ENCODE measurements at regions not wholly inside any gene's neighbourhood (a gene's known extent, or its start where the extent isn't known, plus 50 kb on each side); places are given as distances from the start of the nearest gene placed in this dataset.

GRCh38 chr21:19810779-19811178 lies 1187.4 kb upstream of the NCAM2 start:
- Histone ChIP-seq H3K27ac (replicated peaks in 1 of 4) (no peak overlapping the region), H3K9me3 (no peaks in the 10 kb centered on the region), H3K27me3 (no peaks in the 10 kb centered on the region), H3K36me3 (no peaks in the 10 kb centered on the region), H3K4me1 (no peaks in the 10 kb centered on the region), H3K4me3 (no peak overlapping the region)
- no peak for TF ChIP-seq POLR2AphosphoS5 (IDR thresholded peaks at IDR 0.05)
- TF ChIP-seq EP300 (IDR thresholded peaks at IDR 0.05), result no peak
- no peak for TF ChIP-seq POLR2A (IDR thresholded peaks at IDR 0.05; ENCODE audit: low read depth)
- TF ChIP-seq, protein P1, sequence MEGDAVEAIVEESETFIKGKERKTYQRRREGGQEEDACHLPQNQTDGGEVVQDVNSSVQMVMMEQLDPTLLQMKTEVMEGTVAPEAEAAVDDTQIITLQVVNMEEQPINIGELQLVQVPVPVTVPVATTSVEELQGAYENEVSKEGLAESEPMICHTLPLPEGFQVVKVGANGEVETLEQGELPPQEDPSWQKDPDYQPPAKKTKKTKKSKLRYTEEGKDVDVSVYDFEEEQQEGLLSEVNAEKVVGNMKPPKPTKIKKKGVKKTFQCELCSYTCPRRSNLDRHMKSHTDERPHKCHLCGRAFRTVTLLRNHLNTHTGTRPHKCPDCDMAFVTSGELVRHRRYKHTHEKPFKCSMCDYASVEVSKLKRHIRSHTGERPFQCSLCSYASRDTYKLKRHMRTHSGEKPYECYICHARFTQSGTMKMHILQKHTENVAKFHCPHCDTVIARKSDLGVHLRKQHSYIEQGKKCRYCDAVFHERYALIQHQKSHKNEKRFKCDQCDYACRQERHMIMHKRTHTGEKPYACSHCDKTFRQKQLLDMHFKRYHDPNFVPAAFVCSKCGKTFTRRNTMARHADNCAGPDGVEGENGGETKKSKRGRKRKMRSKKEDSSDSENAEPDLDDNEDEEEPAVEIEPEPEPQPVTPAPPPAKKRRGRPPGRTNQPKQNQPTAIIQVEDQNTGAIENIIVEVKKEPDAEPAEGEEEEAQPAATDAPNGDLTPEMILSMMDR (IDR thresholded peaks at IDR 0.05), result no peak
- DNase-seq (ENCODE audit: extremely low spot score), result no peak
- 60% methylated on average over 5 of the region's 5 CpGs for WGBS
- intact Hi-C loops (cut with DNase I), result no loop called here

DNA sequence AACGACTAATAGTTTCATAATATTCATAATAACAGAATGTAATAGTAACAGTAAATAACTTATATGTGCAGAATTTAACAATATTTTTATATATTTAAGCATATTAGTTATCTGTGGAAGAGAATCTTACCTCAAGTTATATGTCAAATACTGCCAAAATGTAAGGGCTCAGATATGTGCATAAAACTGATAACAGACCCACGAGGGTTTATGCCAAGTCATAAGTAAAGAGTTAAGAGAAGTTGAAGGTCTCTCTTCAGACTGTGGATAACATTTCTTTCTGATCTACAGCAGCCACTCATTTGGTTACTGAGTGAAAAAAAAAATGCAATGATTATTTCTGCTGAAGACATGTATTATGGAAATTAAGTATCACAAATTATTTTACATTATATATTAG lies 1167.8 kb upstream of the NCAM2 start:
- Histone ChIP-seq H3K4me3 (no peak overlapping the region), H3K27ac (replicated peaks in 1 of 4) (no peak overlapping the region), H3K9me3 (no peaks in the 10 kb centered on the region), H3K27me3 (no peaks in the 10 kb centered on the region), H3K4me1 (no peaks in the 10 kb centered on the region), H3K36me3 (no peaks in the 10 kb centered on the region)
- no peak for TF ChIP-seq POLR2A (IDR thresholded peaks at IDR 0.05; ENCODE audit: low read depth)
- TF ChIP-seq POLR2AphosphoS5 (IDR thresholded peaks at IDR 0.05), result no peak
- TF ChIP-seq, protein P1 (IDR thresholded peaks at IDR 0.05), result no peak
- TF ChIP-seq EP300 (IDR thresholded peaks at IDR 0.05), result no peak
- intact Hi-C loops (cut with DNase I), result no loop called here
- no peak for DNase-seq (ENCODE audit: extremely low spot score)
- 55% methylated on average over 2 of the region's 2 CpGs for WGBS

GRCh38 chr21:19832551-19832950 lies 1165.7 kb upstream of the NCAM2 start:
- Histone ChIP-seq H3K27ac (replicated peaks in 1 of 4) (no peak overlapping the region), H3K9me3 (no peaks in the 10 kb centered on the region), H3K36me3 (no peaks in the 10 kb centered on the region), H3K4me3 (no peak overlapping the region), H3K27me3 (no peaks in the 10 kb centered on the region), H3K4me1 (no peaks in the 10 kb centered on the region)
- WGBS, result 83% methylated on average over 2 of the region's 2 CpGs
- DNase-seq (ENCODE audit: extremely low spot score), result no peak
- intact Hi-C loops (cut with DNase I), result no loop called here
- TF ChIP-seq, protein P1 (IDR thresholded peaks at IDR 0.05), result no peak
- TF ChIP-seq EP300 (IDR thresholded peaks at IDR 0.05), result no peak
- TF ChIP-seq POLR2A (IDR thresholded peaks at IDR 0.05; ENCODE audit: low read depth), result no peak
- no peak for TF ChIP-seq POLR2AphosphoS5 (IDR thresholded peaks at IDR 0.05)

GRCh38 chr21:19833082-19833481 lies 1165.1 kb upstream of the NCAM2 start:
- Histone ChIP-seq H3K4me1 (no peaks in the 10 kb centered on the region), H3K36me3 (no peaks in the 10 kb centered on the region), H3K9me3 (no peaks in the 10 kb centered on the region), H3K27ac (replicated peaks in 1 of 4) (no peak overlapping the region), H3K27me3 (no peaks in the 10 kb centered on the region), H3K4me3 (no peak overlapping the region)
- intact Hi-C loops (cut with DNase I), result no loop called here
- 17% methylated on average over 1 of the region's 1 CpG for WGBS
- DNase-seq (ENCODE audit: extremely low spot score), result no peak
- TF ChIP-seq POLR2AphosphoS5 (IDR thresholded peaks at IDR 0.05) (no peak), EP300 (IDR thresholded peaks at IDR 0.05) (no peak), POLR2A (IDR thresholded peaks at IDR 0.05; ENCODE audit: low read depth) (no peak)
- TF ChIP-seq, protein P1 (IDR thresholded peaks at IDR 0.05), result no peak

DNA sequence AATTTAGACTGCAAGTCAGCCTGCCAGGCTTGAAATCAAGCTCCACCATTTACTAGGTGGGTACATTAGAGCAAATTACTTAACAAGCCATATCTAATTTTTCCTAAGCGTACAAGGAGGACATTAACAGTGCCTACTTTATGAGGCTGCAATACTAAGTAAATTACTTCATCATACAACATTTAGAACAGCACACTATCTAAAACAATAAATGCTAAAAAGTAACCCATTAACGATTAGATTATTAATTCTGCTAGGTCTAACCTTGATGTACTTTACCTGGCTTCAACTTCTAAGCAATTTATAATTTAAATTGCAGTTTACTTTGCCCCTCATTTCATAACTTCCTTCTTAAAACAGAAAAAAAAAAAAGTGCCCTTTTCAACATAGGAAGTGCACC lies 1155.6 kb upstream of the NCAM2 start:
- intact Hi-C loops (cut with DNase I), result no loop called here
- no peak for TF ChIP-seq POLR2AphosphoS5 (IDR thresholded peaks at IDR 0.05)
- TF ChIP-seq POLR2A (IDR thresholded peaks at IDR 0.05; ENCODE audit: low read depth), result no peak
- TF ChIP-seq, protein P1 (IDR thresholded peaks at IDR 0.05), result no peak
- no peak for TF ChIP-seq EP300 (IDR thresholded peaks at IDR 0.05)
- Histone ChIP-seq H3K4me1 (no peaks in the 10 kb centered on the region), H3K4me3 (no peak overlapping the region), H3K27ac (replicated peaks in 1 of 4) (no peak overlapping the region), H3K9me3 (no peaks in the 10 kb centered on the region), H3K36me3 (no peaks in the 10 kb centered on the region), H3K27me3 (no peaks in the 10 kb centered on the region)
- 78% methylated on average over 2 of the region's 2 CpGs for WGBS
- no peak for DNase-seq (ENCODE audit: extremely low spot score)
